Dermis microvascular lymphatic vessel endothelial cell (primary cell): ENCODE measurements at regions not wholly inside any gene's neighbourhood (a gene's known extent, or its start where the extent isn't known, plus 50 kb on each side); places are given as distances from the start of the nearest gene placed in this dataset.

Experiments
- DNase-seq, 2 donors: peaks; one replicate each; pipeline versions ENCODE4 v3.0.0 to v3.0.0-alpha.2; 2010; ENCODE audit warnings: low read depth in 2 of 2

DNA sequence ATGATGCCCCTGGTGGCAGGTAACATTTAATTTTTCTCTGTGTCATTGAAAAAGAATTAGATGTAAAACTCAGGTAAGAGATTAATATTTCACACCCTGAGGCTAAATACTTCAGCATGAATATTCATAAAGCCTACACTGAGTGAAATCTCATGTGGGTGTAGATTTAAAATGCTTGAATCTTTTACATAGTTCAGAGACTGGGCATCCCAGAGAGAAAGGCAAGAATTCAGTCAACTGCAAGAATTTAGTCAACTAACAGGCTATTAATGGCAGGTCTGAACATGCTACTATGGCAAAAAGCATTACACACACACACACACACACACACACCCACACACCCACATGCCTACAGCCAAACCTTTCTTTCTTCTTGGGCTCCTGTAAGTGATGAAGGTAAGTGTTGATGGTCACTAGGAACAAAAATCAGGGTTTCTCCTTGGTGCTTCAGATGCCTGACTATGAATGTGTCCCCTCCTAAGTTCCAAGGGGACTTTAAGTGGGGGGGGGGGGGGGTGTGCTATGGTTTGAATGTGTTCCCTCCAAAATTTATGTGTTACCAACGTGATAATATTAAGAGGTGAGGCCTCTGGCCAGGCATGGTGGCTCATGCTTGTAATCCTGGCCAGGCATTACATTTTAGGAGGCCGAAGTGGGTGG, 63.7 kb upstream of the PSMD7 start:
- no peak for DNase-seq

DNA sequence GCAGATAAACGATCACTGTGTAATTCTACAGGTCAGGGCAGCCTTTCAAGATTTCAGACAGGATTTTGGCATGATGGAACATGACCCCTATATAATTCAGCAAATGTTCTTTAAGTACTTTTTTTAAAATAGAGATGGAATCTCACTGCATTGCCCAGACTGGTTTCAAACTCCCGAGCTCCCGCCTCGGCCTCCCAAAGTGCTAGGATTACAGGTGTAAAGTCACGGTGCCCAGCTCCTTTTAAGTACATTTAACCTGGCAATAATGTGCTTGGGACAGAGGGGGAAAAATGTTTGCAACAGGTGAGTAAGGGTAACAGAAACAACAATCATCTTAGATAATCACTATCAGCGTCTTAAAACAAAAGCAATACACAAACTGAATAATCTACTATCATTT, 66.5 kb upstream of the PSMD7 start:
- no peak for DNase-seq

DNA sequence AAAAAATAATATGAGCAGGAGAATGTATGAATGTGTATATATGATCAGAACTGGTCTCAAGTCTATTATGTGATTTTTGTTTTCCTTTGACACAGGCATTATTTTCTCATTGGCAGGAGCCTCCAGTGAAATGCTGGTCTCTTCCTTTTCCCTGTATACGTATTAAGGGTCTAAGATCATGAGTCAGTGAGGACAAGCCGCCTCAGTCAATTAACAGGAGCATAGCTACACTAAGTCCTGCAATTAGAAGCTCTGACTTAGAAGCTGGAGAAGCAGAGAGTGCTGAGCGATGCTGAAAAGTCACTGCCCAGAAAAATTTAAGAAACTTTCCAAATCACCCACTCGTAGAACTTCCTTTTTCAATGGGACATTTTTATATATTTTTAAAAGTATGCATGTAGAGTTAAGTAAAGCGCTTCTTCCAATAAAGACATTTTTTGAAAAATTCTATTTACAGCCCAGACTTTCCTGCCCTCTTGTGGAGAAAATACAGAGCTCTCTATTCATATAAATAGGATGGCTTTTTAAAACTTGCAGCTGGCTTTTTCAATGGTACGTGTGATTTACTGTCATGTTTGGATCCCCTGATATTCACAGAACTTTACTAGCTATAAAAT, 70.2 kb upstream of the PSMD7 start:
- no peak for DNase-seq

DNA sequence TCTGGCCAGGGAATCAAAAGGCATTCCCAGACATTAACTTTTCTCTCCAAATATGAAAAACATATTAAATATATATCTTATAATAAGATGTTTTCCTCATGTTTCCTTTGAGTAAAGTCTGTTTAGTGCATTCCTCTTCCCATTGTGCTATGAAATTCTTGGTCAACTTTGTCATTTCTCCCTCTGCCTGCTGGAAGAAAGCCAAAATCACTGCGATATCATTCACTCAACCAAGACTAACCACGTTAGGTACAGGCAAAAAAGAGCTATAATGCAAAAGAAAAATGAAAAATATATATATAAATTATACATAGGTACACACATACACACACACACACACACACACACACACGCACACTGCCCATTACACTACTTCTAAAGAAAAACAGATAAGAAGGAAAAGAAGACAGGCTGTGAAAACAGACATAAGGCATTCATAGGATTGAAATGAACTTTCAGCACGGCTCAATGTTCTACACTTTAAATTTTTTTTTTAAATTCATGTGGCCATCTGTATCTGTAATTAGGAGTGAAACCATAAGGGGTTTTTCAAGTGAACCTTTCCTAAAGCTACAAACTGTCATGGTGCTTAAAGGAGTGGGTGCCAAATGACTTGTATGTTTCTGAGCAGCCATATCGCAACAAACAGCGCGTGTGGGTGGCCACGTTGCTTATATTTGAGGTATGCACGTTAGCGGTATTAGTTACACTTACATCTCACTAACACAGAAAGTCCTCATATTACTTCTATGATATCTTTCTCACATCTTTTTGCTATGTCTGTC, 71.6 kb upstream of the PSMD7 start:
- DNase-seq: peak in 1 of 2 donors; percentile 59

DNA sequence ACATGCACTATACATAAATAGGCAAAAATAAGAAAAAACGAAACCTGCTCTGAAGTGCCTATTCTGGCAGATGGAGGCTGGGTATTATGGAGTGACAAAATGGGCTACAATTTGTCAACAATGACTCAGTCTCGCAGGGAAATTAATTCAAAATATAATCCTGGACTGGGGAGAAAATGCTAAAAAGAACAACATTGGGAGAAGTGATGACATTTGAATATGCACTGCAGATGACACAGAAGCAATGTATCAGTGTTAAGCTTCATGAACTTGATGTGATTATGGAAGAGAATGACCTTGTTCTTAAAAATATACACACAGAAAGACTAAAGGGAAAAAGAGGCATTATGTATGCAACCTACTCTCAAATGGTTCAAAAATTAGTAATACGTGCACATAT, 74.8 kb upstream of the PSMD7 start:
- DNase-seq: no peak

DNA sequence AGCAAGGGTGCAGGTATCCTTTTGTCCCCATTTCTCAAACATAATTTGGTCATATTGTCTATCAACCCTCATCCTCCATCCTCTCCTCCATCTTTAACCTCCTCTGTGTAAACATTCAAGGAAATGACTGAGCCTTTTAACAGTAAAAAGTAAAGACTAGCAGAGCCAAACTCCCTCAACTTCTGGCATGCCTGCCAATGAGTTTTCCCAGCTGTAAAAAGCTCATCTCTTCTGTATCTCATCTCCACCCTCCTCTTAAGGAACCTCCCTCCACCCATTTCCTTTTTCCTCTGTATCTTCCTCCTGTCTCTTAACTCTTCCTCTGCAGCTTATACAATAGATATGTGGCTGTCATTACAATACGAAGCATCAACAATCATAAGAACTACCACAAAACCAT, 76.9 kb upstream of the PSMD7 start:
- DNase-seq: no peak

DNA sequence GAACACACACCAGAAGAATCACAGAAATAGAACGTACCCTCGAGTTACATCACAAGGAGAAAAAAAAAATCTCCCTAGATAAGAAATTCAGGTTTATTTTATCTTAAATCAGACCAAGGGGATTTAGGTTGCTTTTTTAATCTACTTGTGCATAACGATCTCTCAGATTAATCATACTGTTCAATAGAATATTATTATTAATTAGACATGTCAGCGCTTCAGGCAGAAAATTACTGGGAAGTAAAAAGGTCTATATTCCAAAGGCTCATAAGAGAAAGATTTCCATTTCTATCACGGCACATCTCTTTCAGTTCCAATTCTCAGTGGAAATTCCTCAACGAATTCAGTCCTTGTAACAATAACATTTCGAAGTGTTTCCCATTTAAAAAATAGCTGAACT, 77.7 kb upstream of the PSMD7 start:
- DNase-seq: no peak

DNA sequence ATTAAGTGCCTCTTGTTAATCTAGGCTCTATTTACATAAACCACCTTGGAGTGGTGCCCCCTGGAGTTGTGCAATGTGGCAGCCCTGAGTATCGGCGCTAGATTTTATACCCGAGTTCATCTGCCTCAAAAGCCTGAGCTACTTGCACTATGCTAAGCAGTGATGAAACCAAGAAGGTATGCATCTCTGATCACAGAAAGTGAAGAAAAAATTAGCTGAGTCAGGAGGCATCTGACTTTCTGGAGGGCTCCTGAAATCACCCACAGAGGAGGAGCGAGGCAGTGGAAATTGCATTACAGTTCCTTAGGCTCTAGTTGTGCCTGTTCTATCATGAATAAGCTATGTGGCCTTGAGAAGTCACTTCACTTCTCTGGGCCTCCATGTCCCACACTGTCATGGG, 80.3 kb upstream of the PSMD7 start:
- no peak for DNase-seq

DNA sequence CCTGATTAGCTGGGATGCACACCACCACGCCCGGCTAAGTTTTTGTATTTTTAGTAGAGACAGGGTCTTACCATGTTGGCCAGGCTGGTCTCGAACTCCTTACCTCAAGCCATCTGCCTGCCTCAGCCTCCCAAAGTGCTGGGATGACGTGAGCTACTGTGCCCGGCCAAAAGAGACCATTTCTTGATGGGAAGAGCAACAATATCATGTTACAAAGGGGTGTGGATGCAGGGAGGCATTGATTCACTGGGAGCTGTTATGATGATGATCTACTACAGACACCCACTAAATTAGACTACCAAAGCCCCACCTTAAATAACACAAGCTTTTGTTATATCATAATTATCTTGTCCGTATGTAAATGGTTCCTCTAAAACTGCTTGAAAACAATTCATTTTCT, 81.4 kb upstream of the PSMD7 start:
- no peak for DNase-seq

DNA sequence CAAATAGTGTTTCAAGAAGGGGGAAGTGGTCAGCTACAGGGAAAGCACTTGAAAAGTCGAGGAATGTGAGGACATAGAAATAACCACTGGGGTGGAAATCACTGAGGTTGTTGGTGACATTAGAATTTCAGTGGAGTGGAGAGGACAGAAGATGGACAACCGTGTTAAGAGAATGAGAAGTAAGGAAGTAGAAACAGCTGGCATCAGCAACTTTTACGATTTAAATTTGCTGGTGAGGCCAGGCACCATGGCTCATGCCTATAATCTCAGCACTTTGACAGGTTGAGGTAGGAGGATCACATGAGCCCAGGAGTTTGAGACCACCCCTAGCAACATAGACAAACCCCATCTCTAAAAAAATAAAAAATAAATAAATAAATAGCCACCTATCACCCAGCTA, 83.2 kb upstream of the PSMD7 start:
- DNase-seq: no peak

DNA sequence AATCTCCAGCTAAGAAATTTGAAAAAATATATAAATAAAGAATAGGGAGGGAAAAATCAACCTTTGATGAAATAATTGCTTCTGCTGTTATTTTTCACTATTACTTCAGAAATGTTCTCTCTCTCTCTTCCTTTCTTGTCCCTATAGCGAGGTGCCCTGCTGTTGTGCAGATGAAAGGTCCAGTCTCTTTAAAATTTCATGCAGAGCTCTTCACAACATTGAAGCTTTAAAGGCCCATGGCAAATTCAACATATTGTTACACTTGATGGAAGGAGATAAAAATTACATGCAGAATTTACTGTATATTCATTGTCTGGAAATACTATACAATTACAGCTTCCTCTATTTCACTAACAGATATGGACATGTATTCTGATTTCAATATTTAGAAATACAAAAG, 86.4 kb upstream of the PSMD7 start:
- DNase-seq: no peak

DNA sequence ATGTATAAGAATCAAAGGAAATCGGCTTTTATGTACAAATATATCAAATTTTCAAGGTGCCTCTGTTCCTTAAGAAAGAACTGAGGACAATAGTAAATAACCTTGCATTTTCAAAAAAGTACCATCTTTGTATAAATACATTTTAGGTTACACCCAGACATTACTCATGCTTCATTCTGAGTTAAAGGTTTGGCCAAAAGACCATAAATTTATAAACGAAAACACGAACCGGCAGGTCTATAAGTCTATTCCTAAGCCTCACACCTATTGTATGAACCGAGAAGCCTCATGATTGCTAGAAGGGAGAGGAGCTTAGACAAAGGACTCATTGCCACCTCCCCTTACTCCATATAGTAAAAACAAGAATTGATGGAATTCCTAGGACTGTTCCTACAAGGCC, 94.6 kb upstream of the PSMD7 start:
- no peak for DNase-seq

DNA sequence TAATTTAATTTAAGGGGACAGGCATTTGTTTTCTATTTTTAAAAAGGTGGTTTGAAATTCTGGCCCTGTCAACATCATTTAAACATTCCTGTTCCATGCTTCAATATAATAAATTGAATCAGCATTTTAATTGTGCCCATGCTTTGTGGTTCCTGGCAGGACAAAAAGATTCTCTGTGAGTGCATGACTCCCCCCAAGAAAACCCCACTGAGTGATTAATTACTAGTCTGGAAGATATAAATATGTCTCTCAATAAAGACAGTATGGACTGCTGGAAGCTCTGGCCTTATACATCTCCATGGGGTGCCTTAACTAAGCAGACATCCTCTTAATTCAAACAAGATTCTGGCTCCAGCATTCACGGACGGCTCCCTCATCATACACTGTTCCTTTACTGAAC, 95.0 kb upstream of the PSMD7 start:
- DNase-seq: no peak

DNA sequence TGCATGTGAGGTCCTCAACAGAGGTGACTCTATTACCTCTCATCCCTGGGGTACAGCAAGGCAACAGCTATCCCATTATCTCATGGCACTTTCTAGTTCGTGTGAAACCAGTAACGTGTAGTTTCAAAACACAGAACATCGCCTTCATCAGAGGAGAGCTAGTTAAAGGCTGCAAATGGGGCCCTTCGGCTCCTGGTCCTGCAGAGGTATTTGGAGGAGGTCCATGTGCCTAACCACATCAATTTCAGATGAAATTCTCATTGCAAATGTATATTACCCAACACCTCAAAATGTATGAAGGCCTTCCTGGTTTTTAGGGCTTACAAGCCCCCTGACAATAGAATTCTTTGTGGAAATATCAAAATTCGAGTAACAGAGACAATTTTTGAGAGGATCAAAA, 95.7 kb upstream of the PSMD7 start:
- DNase-seq: no peak

DNA sequence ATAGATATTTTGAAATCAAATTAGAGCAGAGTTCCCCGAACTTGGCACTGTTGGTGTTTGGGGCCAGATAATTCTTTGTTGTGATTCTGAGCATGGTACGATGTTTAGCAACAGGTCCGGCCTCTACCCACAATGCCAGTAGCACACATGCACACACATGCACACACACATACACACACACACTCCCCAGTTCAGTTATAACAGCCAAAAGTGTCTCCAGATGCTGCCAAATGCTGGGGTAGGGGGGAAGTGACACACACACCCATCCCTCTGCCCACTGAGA, 96.8 kb upstream of the PSMD7 start:
- DNase-seq: no peak

DNA sequence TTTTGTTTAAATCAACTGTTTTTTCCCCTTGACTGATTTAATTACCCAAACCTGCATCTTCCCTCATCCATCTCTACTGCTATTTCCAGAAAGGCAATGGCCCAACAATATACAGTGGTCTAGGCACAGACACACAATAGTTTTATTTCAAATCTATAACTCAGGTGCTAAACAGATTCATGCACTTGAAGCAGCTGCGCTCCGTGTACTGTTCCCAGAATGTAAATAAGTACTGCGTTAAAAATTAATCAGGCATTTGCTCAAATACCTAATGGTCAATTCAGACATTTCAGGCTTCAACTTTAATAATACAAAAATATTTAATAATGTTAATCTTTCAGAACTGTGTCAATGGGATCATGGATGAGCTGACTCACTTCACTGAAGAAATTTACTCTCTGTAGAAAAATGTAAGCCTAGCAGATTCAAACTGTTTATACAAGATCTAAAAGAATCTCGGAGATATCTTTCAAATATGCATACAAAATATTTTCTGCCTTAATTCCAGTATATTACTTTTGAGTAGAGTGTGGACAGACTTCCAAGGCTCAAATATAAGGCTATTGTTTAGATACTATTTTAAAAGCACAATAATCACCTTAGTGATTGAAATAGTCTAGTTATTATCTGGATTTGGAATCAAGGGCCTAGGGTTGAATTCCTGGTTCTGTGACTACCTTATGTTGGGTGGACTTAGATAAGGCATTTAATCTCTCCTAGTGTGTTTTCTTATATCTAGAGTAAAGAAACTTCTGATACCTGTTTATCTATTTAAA, 97.4 kb upstream of the PSMD7 start:
- DNase-seq: no peak

DNA sequence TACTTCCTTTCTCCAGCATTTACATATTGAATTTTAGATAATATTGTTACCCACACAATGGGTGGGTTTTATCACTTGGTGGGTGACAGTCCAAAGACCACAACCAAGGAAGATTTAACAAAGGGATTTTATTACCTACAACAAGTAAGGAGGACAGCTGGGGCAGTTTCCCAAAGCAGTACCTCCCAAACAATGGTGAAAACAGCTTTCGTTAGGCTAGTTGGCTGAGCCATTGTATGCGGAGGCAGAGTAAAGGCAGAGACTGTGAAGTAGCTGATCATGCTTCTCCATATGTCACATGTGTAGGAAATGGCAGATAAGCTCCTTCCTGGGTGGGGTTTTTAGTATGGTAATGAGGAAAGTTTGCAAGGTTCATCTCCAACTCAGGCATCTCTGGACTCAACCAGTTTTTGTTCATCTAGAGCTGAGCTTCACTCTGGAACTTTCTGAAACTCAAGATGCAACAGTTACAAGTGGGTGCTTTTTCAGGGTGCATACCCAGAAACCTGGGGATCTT, 104.3 kb upstream of the PSMD7 start:
- no peak for DNase-seq

DNA sequence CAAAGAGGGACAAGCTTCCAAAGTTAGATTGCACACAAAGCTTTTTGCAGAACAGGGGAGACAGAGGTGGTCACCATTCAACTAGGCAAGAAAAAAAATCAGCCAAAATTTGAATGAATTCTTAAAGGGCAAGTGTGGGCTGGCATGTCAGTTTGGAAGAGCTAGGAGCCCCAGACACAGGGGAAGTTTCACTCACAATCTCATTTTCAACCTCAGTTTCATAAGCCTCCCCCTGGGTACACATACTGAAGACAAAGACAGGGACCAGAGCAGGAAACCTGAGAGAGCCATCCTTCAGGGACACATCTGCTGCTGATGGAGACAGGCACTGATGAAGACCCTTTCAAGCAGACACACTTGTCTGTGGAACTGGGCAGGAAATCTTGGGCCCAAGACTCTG, 106.3 kb upstream of the PSMD7 start:
- DNase-seq: no peak

DNA sequence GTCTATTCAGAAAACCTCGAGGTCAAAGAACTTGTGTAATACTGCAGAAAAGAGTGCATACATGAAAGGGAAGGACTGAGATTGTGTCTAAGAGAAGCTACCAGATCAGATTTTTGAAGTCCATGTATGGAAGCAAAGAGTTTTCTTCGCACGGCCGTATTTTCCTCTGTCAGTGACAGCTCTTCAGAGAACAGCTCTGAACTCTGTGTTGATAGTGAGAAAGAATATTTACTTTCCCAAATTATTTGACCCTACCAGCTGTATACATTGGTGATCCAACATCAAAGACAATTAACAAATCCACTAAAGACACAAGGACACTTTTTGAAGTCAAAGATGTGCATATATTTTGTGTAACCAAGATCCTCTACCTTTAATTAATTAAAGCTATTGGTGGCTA, 107.8 kb upstream of the PSMD7 start:
- DNase-seq: no peak

DNA sequence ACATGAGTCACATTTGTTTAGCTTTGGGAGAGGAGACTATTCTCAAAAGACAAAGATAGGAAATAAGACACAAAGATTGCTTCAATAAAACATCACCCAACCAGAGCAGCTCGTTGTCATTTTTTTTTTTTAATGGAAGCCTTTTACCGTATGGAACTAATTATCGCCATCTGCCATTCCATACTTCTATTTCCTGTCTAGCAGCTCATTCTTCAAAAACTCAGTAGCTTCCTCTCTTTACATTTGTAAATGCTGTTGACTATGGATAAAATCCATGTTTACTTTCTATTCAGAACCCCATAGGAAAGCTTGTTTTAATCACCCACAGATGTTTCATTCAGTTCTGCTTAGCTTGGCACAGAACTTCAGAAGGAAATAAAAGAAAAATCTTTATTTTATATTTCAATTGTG, 110.0 kb upstream of the PSMD7 start:
- no peak for DNase-seq

DNA sequence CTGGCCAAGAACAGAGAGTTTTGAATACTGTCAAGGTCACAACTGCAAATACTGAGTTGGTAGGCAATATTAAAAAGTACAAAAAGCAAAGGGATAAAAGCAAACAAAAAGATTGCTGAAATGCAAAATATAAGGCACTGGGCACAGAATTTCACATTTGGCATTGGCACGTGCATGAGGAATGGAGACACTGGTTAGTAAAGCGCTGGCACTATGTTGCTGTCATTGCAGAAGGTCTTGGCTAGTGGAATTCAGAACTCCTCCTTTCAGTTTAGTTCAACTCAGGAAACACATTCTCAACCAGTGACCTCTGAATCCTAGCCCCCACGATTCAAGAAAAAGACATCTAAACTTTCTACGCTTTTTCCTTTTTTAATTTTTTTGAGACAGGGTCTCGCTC, 111.8 kb upstream of the PSMD7 start:
- no peak for DNase-seq

DNA sequence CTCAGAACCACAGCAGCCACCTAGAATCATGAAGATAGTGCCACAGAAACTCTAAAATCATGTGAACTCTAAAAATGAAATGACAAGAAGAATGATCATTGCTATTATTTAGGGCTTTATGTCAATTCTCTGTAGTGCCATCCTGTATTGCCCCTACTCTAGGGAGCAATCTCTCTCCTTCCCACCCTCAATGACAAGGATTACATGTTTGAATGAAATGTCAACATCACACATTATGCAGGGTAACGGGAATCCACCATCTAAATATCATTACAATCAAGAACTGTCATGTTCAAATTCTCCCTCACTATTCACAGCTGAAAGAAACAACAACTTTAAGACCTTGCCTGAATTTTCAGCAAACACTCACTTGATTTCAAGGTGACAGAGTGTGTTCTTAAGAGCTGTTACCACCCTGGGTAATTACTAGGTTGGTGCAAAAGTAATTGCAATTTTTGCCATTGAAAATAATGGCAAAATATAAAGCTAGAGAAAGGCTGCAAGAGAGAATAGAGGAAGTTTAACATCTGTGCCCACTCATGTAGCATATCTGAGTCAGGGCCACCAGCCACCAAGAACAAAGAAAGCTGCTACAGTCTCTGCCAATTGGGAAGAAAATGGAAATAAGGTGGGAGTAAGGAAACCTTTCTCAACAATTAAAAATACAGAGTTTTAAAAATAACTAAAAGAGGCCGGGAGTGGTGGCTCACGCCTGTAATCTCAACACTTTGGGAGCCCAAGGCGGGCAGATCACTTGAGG, 112.8 kb upstream of the PSMD7 start:
- DNase-seq: no peak
